Thyroid gland (tissue), 4 donors: ENCODE measurements at regions not wholly inside any gene's neighbourhood (a gene's known extent, or its start where the extent isn't known, plus 50 kb on each side); places are given as distances from the start of the nearest gene placed in this dataset.
A peak's percentile ranks its signal among the peaks of the same experiment; 100 is the strongest.

Source experiments
- DNase-seq, 2 donors: peaks; one replicate each; pipeline ENCODE4 v3.0.0-alpha.2; 2019
- H3K27ac ChIP-seq, 3 donors: fragments of 200-600 bp; sonication (generic); 1 replicate in 2 of 3; 2 replicates in 1 of 3; pipeline ENCODE4 v1.5.1; 2016 to 2019; ENCODE audit warnings: mild to moderate bottlenecking in 1 of 3, moderate library complexity in 1 of 3
- H3K27me3 ChIP-seq: fragments of 200-600 bp; sonication (generic); one replicate; pipeline ENCODE4 v1.5.1; 2019
- H3K36me3 ChIP-seq, 2 donors: fragments of 200-600 bp; sonication (generic); one replicate each; pipeline ENCODE4 v1.5.1; 2016 to 2019
- H3K4me1 ChIP-seq, 2 donors: fragments of 200-600 bp; sonication (generic); one replicate each; pipeline ENCODE4 v1.5.1; 2017 to 2019
- H3K4me3 ChIP-seq, 3 donors: fragments of 200-600 bp; sonication (generic); replicated peaks in 1 of 3; 1 replicate in 2 of 3; 2 replicates in 1 of 3; pipeline ENCODE4 v1.5.1; 2016; ENCODE audit warnings: mild to moderate bottlenecking in 1 of 3
- H3K9me3 ChIP-seq: fragments of 200-600 bp; sonication (generic); one replicate; pipeline ENCODE4 v1.5.1; 2017
- POLR2A ChIP-seq, 2 donors: fragments of 450-650 bp; IDR thresholded peaks; one replicate each; pipeline ENCODE4 v1.6.1; 2017; ENCODE audit warnings: antibody characterized with exemption in 2 of 2, mild to moderate bottlenecking in 2 of 2, moderate library complexity in 1 of 2
- WGBS, 2 donors: methylation state at CpG; one replicate each; pipeline ENCODE4 v1.1.5; 2017; 5-methylcytosine and 5-hydroxymethylcytosine counted together
- intact Hi-C: fragments of 100-400 bp; cut with DNase I; formaldehyde crosslinking; loops from one replicate; pipeline ENCODE4 v1.15.1; 2023
- TF ChIP-seq, protein P1 (sequence below), 6 experiments: fragments of 200-600 bp in 3 of 6; fragments of 450-650 bp in 3 of 6; sonication (generic) in 3 of 6; IDR thresholded peaks; one replicate each; pipeline ENCODE4 v1.5.1; 2016 to 2019; ENCODE audit warnings: antibody characterized with exemption in 6 of 6, mild to moderate bottlenecking in 2 of 6, inconsistent platforms in 1 of 6, moderate library complexity in 1 of 6

DNA sequence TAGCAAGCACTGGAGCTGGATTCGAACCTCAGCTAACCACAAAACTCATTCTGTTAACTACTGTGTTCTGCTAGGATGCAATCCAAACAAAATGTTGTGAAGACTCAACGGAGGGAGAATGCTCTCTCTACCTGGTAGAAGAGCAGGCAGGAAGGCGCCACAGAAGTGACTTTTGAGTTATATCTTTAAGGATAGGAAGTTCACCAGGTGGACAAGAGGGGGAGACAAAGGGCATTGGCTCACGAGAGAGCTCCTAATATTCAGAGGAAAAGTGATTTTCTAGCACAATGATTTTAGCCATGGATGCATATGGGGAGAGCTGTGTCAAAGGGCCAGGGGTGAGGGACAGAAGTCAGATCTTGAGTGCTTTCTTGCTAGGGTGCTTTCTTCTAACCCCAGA lies 108.4 kb upstream of the MAFB start:
- Histone ChIP-seq H3K27me3 (no peaks in the 10 kb centered on the region), H3K9me3 (no peaks in the 10 kb centered on the region), H3K27ac (no peak overlapping the region), H3K36me3 (no peaks in the 10 kb centered on the region), H3K4me3 (no peak overlapping the region), H3K4me1 (no peaks in the 10 kb centered on the region)
- no peak for DNase-seq
- 40 to 43% methylated on average over 4 of the region's 4 CpGs for WGBS, 2 donors
- intact Hi-C loops = no loop called here
- TF ChIP-seq, protein P1, sequence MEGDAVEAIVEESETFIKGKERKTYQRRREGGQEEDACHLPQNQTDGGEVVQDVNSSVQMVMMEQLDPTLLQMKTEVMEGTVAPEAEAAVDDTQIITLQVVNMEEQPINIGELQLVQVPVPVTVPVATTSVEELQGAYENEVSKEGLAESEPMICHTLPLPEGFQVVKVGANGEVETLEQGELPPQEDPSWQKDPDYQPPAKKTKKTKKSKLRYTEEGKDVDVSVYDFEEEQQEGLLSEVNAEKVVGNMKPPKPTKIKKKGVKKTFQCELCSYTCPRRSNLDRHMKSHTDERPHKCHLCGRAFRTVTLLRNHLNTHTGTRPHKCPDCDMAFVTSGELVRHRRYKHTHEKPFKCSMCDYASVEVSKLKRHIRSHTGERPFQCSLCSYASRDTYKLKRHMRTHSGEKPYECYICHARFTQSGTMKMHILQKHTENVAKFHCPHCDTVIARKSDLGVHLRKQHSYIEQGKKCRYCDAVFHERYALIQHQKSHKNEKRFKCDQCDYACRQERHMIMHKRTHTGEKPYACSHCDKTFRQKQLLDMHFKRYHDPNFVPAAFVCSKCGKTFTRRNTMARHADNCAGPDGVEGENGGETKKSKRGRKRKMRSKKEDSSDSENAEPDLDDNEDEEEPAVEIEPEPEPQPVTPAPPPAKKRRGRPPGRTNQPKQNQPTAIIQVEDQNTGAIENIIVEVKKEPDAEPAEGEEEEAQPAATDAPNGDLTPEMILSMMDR (IDR thresholded peaks at IDR 0.05) = peak in 1 of 6 experiments; percentile 25
- no peak for TF ChIP-seq POLR2A (IDR thresholded peaks at IDR 0.05)

DNA sequence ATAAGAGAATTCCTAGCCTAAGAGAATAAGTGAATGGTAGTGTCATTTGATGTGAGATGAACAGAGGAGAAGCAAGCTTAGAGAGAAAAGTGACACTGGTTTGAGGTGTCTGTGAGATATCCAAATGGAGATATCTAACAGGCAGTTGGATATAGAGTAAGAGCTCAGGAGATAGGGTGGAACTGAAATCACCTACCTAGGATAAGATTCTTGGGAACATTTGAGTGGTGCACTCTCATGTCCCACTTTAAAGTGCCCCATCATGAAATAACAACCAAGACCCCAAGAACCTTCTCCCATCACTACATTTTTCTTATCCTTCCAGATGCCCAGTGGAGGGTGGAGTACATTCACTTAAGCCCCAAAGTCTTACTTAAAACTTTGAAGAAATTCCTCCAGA lies 109.0 kb upstream of the MAFB start:
- no peaks in the 10 kb centered on the region for H3K9me3 ChIP-seq

DNA sequence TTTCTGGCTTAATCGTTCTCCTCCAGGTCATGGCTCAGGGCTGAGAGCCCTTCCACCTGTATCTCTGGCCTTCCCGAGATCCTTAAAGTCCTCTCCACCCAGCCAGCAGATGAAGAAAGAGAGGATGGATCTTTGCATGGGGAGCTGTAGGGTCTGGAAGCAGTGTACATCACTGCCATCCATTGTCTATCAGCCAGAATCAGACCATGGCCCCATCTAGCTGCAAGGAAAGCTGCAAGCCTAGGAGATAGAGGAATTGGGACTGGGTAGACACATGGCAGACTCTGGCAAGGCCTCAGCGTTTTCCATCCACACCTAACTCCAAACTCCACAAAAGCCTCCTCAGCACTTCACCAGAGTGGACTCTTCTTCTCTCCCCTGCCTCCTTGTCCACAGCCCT lies 113.8 kb upstream of the MAFB start:
- intact Hi-C loops = no loop called here

More for the DNA sequence above, 109.0 kb upstream of the MAFB start:
- intact Hi-C loops = no loop called here
- no peak for TF ChIP-seq POLR2A (IDR thresholded peaks at IDR 0.05)
- TF ChIP-seq, protein P1 (IDR thresholded peaks at IDR 0.05) = no peak
- H3K4me3 ChIP-seq = no peak overlapping the region
- H3K36me3 ChIP-seq = no peaks in the 10 kb centered on the region
- H3K4me1 ChIP-seq = no peaks in the 10 kb centered on the region
- no peak for DNase-seq
- no peaks in the 10 kb centered on the region for H3K27me3 ChIP-seq
- no peak overlapping the region for H3K27ac ChIP-seq

DNA sequence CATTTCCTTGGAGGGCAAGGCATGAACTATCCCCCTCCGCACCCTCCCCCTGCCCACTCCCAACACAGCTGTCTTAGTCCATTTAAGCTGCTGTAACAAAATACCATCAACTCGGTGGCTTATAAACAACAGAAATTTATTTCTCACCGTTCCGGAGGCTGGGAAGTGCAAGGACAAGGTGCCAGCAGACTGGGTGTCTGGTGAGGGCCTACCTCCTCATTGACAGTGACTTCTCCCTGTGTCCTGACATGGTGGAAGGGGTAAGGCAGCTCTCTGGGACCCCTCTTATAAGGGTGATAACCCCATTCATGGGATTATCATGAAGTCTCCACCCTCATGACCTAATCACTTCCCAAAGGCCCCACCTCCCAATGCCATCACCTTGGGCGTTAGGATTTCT lies 114.3 kb upstream of the MAFB start:
- no peak overlapping the region for H3K4me3 ChIP-seq
- H3K36me3 ChIP-seq = no peaks in the 10 kb centered on the region
- no peak for DNase-seq
- intact Hi-C loops = no loop called here
- TF ChIP-seq POLR2A (IDR thresholded peaks at IDR 0.05) = no peak
- TF ChIP-seq, protein P1 (IDR thresholded peaks at IDR 0.05) = no peak
- no peaks in the 10 kb centered on the region for H3K9me3 ChIP-seq
- 81 to 84% methylated on average over 5 of the region's 5 CpGs for WGBS, 2 donors
- no peaks in the 10 kb centered on the region for H3K27me3 ChIP-seq
- H3K27ac ChIP-seq = no peak overlapping the region
- H3K4me1 ChIP-seq = no peaks in the 10 kb centered on the region

More for the DNA sequence above, 113.8 kb upstream of the MAFB start:
- Histone ChIP-seq H3K36me3 (no peaks in the 10 kb centered on the region), H3K27me3 (no peaks in the 10 kb centered on the region), H3K4me1 (no peaks in the 10 kb centered on the region), H3K4me3 (no peak overlapping the region), H3K27ac (no peak overlapping the region), H3K9me3 (no peaks in the 10 kb centered on the region)
- 74 to 82% methylated on average over 3 of the region's 3 CpGs for WGBS, 2 donors
- no peak for TF ChIP-seq POLR2A (IDR thresholded peaks at IDR 0.05)
- TF ChIP-seq, protein P1 (IDR thresholded peaks at IDR 0.05) = no peak
- no peak for DNase-seq

DNA sequence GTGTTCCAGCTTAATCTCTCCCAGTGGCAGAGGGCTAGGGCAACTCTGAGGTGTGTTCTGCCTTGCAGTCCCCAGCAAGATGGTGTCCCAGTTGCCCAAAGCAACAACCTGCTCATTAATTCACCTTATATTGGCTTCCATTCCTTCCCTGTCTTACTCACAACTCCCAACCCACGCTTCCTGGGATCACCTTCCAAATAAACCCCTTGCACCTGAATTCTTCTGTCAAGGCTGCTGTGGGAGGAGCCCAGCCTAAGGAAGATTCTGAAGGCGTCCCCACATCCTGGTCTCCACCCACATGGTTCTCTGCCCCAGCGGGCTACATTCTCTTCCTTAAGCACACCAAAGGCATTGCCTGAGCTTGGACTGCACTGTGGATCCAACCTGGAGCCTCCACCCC lies 116.6 kb upstream of the MAFB start:
- Histone ChIP-seq H3K36me3 (no peaks in the 10 kb centered on the region), H3K9me3 (no peaks in the 10 kb centered on the region), H3K4me3 (no peak overlapping the region), H3K27me3 (no peaks in the 10 kb centered on the region), H3K27ac (no peak overlapping the region), H3K4me1 (no peaks in the 10 kb centered on the region)
- intact Hi-C loops = no loop called here
- DNase-seq = no peak
- TF ChIP-seq, protein P1 (IDR thresholded peaks at IDR 0.05) = no peak
- no peak for TF ChIP-seq POLR2A (IDR thresholded peaks at IDR 0.05)
- WGBS, 2 donors = 79 to 91% methylated on average over 3 of the region's 3 CpGs
